Thoracic aorta (tissue), 2 donors: ENCODE measurements at regions not wholly inside any gene's neighbourhood (a gene's known extent, or its start where the extent isn't known, plus 50 kb on each side); places are given as distances from the start of the nearest gene placed in this dataset.

ENCODE experiments used
- ATAC-seq: fragments of 150-250 bp; one replicate; pipeline ENCODE4 v1.8.0; 2017; ENCODE audit warnings: low read depth; ENCODE audit not compliant: insufficient number of reproducible peaks, low FRiP score
- DNase-seq: peaks from one replicate; pipeline ENCODE4 v3.0.0-alpha.2; 2020; ENCODE audit warnings: low spot score
- H3K27ac ChIP-seq, 2 donors: fragments of 200-600 bp; sonication (generic); 1 replicate in 1 of 2; 2 replicates in 1 of 2; pipeline ENCODE4 v1.5.1; 2016; ENCODE audit warnings: mild to moderate bottlenecking in 2 of 2, moderate library complexity in 2 of 2
- H3K27me3 ChIP-seq: fragments of 200-600 bp; sonication (generic); replicated peaks from 2 replicates; pipeline ENCODE4 v1.6.0; 2016; ENCODE audit warnings: mild to moderate bottlenecking; ENCODE audit not compliant: insufficient read depth
- H3K36me3 ChIP-seq: fragments of 200-600 bp; sonication (generic); one replicate; pipeline ENCODE4 v1.5.1; 2016
- H3K4me1 ChIP-seq, 2 donors: fragments of 200-600 bp; sonication (generic); 1 replicate in 1 of 2; 2 replicates in 1 of 2; pipeline versions ENCODE4 v1.5.1 to v1.6.0; 2016; ENCODE audit warnings: low read depth in 2 of 2, mild to moderate bottlenecking in 1 of 2; ENCODE audit not compliant: control insufficient read depth in 1 of 2
- H3K4me3 ChIP-seq: fragments of 200-600 bp; sonication (generic); 2 replicates; pipeline ENCODE4 v1.5.1; 2016; ENCODE audit warnings: mild to moderate bottlenecking
- H3K9me3 ChIP-seq: fragments of 200-600 bp; sonication (generic); 2 replicates; pipeline ENCODE4 v1.5.1; 2016
- CTCF ChIP-seq: fragments of 200-600 bp; sonication (generic); IDR thresholded peaks from one replicate; pipeline ENCODE4 v1.5.1; 2019; ENCODE audit warnings: antibody characterized with exemption

- Histone ChIP-seq H3K9me3 (no peaks in the 10 kb centered on the region), H3K27me3 (no peaks in the 10 kb centered on the region), H3K36me3 (no peaks in the 10 kb centered on the region), H3K27ac (no peak overlapping the region), H3K4me3 (no peak overlapping the region), H3K4me1 (no peaks in the 10 kb centered on the region)
- TF ChIP-seq CTCF, result no peak
- ATAC-seq, result no peak
- no peak for DNase-seq
Measured at GRCh38 chr18:70413455-70413854, 124.6 kb downstream of the SOCS6 start.

- H3K9me3 ChIP-seq, result no peaks in the 10 kb centered on the region
- H3K36me3 ChIP-seq, result no peaks in the 10 kb centered on the region
- TF ChIP-seq CTCF, result no peak
- no peaks in the 10 kb centered on the region for H3K4me1 ChIP-seq
- H3K4me3 ChIP-seq, result no peak overlapping the region
- no peak overlapping the region for H3K27ac ChIP-seq
- no peaks in the 10 kb centered on the region for H3K27me3 ChIP-seq
- ATAC-seq (peak; percentile 17), DNase-seq (no peak)
Measured at GRCh38 chr18:70411876-70412435, 123.1 kb downstream of the SOCS6 start.

- no peak for TF ChIP-seq CTCF
- H3K9me3 ChIP-seq, result no peaks in the 10 kb centered on the region
- H3K27ac ChIP-seq, result no peak overlapping the region
- no peaks in the 10 kb centered on the region for H3K27me3 ChIP-seq
- no peaks in the 10 kb centered on the region for H3K36me3 ChIP-seq
- no peak overlapping the region for H3K4me3 ChIP-seq
- ATAC-seq (no peak), DNase-seq (no peak)
- H3K4me1 ChIP-seq, result no peaks in the 10 kb centered on the region
Measured at GRCh38 chr18:70411307-70411706, 122.5 kb downstream of the SOCS6 start.

- H3K9me3 ChIP-seq, result no peaks in the 10 kb centered on the region
- DNase-seq (no peak), ATAC-seq (no peak)
- H3K27me3 ChIP-seq, result no peaks in the 10 kb centered on the region
- no peak overlapping the region for H3K27ac ChIP-seq
- H3K4me3 ChIP-seq, result no peak overlapping the region
- no peaks in the 10 kb centered on the region for H3K4me1 ChIP-seq
- no peaks in the 10 kb centered on the region for H3K36me3 ChIP-seq
- no peak for TF ChIP-seq CTCF
Measured at GRCh38 chr18:70405052-70405451, 116.2 kb downstream of the SOCS6 start.

GRCh38 chr18:70400476-70400875 is 111.6 kb downstream of the SOCS6 start:
- ATAC-seq (no peak), DNase-seq (no peak)

More at GRCh38 chr18:70400476-70400875, 111.6 kb downstream of the SOCS6 start:
- no peaks in the 10 kb centered on the region for H3K27me3 ChIP-seq
- TF ChIP-seq CTCF, result no peak
- no peak overlapping the region for H3K4me3 ChIP-seq
- H3K9me3 ChIP-seq, result no peaks in the 10 kb centered on the region
- H3K4me1 ChIP-seq, result no peaks in the 10 kb centered on the region
- H3K27ac ChIP-seq, result no peak overlapping the region
- no peaks in the 10 kb centered on the region for H3K36me3 ChIP-seq
